Calu3 (cell line): ENCODE measurements at regions not wholly inside any gene's neighbourhood (a gene's known extent, or its start where the extent isn't known, plus 50 kb on each side); places are given as distances from the start of the nearest gene placed in this dataset.

Source experiments
- BruUV-seq: library from RNA; stranded (reverse); fragments of 400-500 nt; replicated peaks from 2 replicates; lab custom pipeline; 2021; lab: Mats Ljungman, UMichigan
- CTCF ChIA-PET: fragments of 300-600 bp; sonication (Branson Sonifier 250); formaldehyde crosslinking; loops from one replicate; lab custom pipeline; 2022; ENCODE audit warnings: antibody characterized with exemption; lab: Charles Lee
- DNase-seq: peaks from one replicate; pipeline ENCODE4 v3.0.0; 2022
- H3K27ac Mint-ChIP-seq: one replicate; pipeline ENCODE4 v1.8.0; 2022; ENCODE audit warnings: mixed read lengths; ENCODE audit not compliant: unreplicated experiment
- H3K27me3 Mint-ChIP-seq: one replicate; pipeline ENCODE4 v1.8.0; 2022; ENCODE audit warnings: mixed read lengths; ENCODE audit not compliant: unreplicated experiment
- H3K36me3 Mint-ChIP-seq: one replicate; pipeline ENCODE4 v1.8.0; 2022; ENCODE audit warnings: mild to moderate bottlenecking, moderate library complexity, mixed read lengths; ENCODE audit not compliant: insufficient read depth, unreplicated experiment
- H3K4me1 Mint-ChIP-seq: one replicate; pipeline ENCODE4 v1.8.0; 2022; ENCODE audit warnings: mild to moderate bottlenecking, low read depth, mixed read lengths; ENCODE audit not compliant: unreplicated experiment
- H3K4me3 Mint-ChIP-seq: one replicate; pipeline ENCODE4 v1.8.0; 2022; ENCODE audit warnings: mild to moderate bottlenecking, low read depth, moderate library complexity, mixed read lengths; ENCODE audit not compliant: unreplicated experiment
- H3K9me3 Mint-ChIP-seq: one replicate; pipeline ENCODE4 v1.8.0; 2022; ENCODE audit warnings: low read depth, mixed read lengths; ENCODE audit not compliant: unreplicated experiment
- intact Hi-C: fragments of 100-400 bp; cut with micrococcal nuclease; formaldehyde crosslinking; loops from one replicate; pipeline ENCODE4 v1.10.0; 2022; ENCODE audit not compliant: unreplicated experiment
- TF ChIP-seq, protein P1 (sequence below): fragments of 200-600 bp; IDR thresholded peaks from one replicate; pipeline ENCODE4 v1.8.0; 2022; ENCODE audit warnings: antibody characterized with exemption; ENCODE audit not compliant: unreplicated experiment

DNA sequence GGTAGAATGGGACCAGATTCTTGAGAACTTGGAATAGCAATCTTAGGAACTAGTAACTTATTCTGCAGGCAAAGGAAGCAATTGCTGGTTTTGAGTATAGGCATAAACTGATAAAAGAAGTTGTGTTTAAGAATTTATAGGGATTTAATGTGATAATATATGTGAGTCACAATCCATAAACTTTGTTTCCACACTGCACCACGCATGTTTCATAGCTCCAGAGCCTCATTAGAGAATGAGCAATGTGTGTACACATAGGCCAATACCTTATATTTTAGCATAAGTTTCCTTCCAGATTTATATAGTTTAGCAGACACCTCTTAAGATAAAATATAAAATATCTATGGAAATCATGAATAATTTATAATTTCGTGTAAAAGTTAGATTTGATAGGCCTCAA lies 175.5 kb upstream of the SEMA3A start:
- no peak for DNase-seq
- H3K36me3 Mint-ChIP-seq = no peaks in the 10 kb centered on the region
- H3K4me1 Mint-ChIP-seq = peaks cover 16% of the 10 kb centered on the region
- CTCF ChIA-PET = no interaction called here
- no peak overlapping the region for H3K27ac Mint-ChIP-seq
- no TSS peak for BruUV-seq
- H3K4me3 Mint-ChIP-seq = no peak overlapping the region
- TF ChIP-seq, protein P1, sequence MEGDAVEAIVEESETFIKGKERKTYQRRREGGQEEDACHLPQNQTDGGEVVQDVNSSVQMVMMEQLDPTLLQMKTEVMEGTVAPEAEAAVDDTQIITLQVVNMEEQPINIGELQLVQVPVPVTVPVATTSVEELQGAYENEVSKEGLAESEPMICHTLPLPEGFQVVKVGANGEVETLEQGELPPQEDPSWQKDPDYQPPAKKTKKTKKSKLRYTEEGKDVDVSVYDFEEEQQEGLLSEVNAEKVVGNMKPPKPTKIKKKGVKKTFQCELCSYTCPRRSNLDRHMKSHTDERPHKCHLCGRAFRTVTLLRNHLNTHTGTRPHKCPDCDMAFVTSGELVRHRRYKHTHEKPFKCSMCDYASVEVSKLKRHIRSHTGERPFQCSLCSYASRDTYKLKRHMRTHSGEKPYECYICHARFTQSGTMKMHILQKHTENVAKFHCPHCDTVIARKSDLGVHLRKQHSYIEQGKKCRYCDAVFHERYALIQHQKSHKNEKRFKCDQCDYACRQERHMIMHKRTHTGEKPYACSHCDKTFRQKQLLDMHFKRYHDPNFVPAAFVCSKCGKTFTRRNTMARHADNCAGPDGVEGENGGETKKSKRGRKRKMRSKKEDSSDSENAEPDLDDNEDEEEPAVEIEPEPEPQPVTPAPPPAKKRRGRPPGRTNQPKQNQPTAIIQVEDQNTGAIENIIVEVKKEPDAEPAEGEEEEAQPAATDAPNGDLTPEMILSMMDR = no peak
- no peaks in the 10 kb centered on the region for H3K9me3 Mint-ChIP-seq
- intact Hi-C loops = no loop called here
- H3K27me3 Mint-ChIP-seq = no peaks in the 10 kb centered on the region

DNA sequence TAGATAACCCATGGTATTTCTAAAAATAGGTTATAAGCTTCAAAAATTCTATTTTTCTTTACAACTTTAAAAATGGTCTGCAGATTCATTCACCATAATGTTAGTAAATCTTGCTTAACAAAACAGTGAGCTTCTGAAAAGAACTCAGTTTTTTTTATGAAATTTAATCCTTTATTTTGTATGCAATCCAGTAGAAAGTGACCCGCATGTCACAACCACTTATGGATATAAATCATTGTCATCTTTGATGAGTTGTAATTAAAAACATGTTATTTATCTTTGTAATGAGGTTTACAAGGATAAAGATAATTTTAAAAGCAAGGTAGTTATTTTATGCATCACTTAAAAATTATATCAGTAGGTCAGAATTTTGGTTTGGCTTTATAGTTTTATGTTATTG lies 173.5 kb upstream of the SEMA3A start:
- TF ChIP-seq, protein P1 = no peak
- no peaks in the 10 kb centered on the region for H3K27me3 Mint-ChIP-seq
- H3K27ac Mint-ChIP-seq = no peak overlapping the region

DNA sequence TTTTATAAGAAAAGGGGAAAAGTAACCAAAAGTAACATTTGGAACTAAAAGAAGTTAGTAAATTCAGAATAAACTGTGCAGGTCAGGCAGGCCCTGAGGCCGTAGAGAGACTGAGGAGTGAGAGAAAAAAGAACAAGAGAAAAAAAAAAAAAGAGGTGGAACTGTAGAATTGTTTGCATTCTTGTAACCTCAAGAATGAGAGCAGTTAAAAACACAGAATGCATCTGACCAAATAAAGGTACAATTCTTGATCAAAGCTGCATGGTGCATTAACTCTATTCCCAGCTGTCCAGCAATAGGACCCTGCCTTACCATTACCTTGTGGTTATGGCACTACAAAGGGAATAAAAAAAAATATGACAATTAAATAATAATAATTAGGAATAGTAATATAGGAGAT lies 170.1 kb upstream of the SEMA3A start:
- Mint-ChIP-seq H3K4me1 (no peaks in the 10 kb centered on the region), H3K4me3 (no peak overlapping the region), H3K36me3 (no peaks in the 10 kb centered on the region), H3K9me3 (no peaks in the 10 kb centered on the region), H3K27me3 (no peaks in the 10 kb centered on the region), H3K27ac (no peak overlapping the region)
- DNase-seq = no peak
- TF ChIP-seq, protein P1 = no peak
- CTCF ChIA-PET = no interaction called here
- intact Hi-C loops = no loop called here
- no TSS peak for BruUV-seq

More for the DNA sequence above, 173.5 kb upstream of the SEMA3A start:
- Mint-ChIP-seq H3K4me1 (peaks cover 16% of the 10 kb centered on the region), H3K4me3 (no peak overlapping the region), H3K36me3 (no peaks in the 10 kb centered on the region), H3K9me3 (no peaks in the 10 kb centered on the region)
- intact Hi-C loops = no loop called here
- BruUV-seq = no TSS peak
- DNase-seq = no peak
- CTCF ChIA-PET = no interaction called here

DNA sequence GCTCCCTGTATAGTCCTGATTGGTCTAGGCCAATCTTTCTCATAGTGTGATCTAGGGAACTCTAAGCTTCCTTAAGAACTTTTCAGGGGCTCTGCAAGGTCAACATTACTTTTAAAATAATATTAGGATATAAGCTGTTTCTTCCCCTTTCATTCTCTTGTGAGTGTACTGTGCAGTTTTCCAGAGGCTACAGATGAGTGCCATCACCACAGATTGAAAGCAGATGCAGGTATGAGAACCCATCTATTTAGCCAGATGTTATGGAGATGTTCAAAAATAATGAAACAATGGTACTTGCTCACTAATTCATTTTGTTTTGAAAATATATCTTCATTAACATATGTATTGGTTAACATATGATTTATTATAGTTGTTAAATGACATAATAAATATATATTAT lies 169.2 kb upstream of the SEMA3A start:
- Mint-ChIP-seq H3K9me3 (no peaks in the 10 kb centered on the region), H3K27me3 (no peaks in the 10 kb centered on the region), H3K4me1 (no peaks in the 10 kb centered on the region), H3K27ac (no peak overlapping the region), H3K4me3 (no peak overlapping the region), H3K36me3 (no peaks in the 10 kb centered on the region)
- no peak for DNase-seq
- CTCF ChIA-PET = no interaction called here
- TF ChIP-seq, protein P1 = no peak
- intact Hi-C loops = no loop called here
- BruUV-seq = no TSS peak
